ENCODE measurements at regions not wholly inside any gene's neighbourhood (a gene's known extent, or its start where the extent isn't known, plus 50 kb on each side); places are given as distances from the start of the nearest gene placed in this dataset.

DNA sequence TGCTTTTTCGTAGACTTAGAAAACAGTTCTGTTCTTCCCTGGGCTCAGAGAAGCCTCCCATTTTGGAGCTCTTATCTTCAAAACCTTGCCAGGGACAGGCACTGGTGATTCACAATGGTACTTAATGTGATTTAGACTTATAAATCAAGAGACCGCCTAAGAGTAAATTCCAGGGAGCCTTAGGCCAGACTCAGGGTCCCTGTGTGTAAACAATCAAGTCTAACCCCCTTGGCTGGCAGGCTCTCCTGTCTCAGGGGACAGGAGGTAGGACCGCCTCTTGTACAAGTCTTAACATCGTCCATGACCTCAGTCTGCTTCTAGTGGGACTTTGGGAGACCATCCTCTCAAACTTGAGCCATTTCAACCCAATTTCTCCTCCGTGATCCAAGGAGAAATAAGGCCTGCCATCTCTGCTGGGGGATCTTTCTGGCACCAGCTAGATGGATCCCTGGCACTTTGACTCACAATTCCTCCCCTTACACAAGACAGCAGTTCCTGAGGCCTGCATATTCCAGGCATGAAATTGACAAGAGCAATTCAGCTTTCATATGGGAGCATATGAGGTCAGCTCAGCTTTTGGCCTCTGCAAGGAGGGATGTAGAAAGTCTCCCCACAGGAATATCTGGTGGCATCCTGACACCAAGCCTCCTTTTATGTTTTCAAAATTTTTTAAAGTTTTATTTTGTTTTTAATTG, 487.0 kb downstream of the TNS1 start:
- DNase-seq = no peak

GRCh38 chr2:217513258-217513657, 489.5 kb downstream of the TNS1 start:
- DNase-seq = no peak

DNA sequence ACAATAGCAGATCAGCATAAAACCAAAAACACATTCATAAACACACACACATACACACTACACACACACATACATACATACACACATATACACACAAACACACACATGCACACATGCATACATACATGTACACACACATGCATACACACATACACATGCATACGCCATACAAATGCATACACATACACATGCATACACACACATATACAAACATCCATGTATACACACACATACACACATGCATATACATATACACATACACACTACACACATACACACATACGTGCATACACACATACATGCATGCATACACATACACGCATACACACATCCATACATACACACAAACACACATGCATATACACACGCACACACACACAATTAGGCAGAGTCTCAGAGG, 490.1 kb downstream of the TNS1 start:
- DNase-seq = no peak

GRCh38 chr2:217512259-217512658, 490.5 kb downstream of the TNS1 start:
- DNase-seq = no peak

DNA sequence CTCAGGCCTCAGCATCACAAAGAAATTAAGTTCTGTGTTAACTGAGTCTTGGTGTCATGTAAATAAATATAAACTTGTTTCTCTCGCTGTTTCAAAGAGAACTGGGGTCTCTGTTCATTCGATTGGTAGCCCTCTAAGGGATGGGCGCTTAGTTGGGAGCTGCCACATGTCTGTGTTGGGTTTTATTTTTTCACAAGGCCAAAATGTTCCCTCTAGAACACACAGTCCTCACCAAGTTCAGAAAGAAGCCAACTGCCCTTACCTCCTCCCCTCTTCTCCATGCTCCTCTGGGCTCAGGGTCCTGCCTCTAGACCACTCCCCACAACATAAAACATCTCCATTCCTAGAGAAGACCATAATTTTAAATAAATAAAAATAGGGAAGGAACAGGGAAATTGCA, 490.9 kb downstream of the TNS1 start:
- DNase-seq = no peak

GRCh38 chr2:217510771-217511291, 492.0 kb downstream of the TNS1 start:
- peak; percentile 91 for DNase-seq

DNA sequence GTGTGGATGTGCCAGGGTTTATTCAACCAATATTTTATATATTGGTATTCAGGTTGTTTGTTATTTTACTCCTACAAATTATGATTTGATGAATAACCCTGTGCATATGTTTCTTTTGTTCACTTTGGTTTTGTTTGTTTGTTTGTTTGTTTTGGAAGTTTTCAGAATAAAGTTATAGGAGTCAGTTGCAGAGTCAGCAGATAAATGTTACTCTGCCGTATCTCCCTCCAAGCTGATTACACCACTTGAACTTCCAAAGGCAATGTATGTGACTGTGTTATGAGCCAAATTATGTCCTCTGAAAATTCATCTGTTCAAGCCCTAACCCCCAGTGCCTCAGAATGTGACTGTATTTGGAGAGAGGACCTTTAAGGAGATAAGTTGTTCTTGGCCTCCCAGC, 497.5 kb downstream of the TNS1 start:
- DNase-seq = no peak

DNA sequence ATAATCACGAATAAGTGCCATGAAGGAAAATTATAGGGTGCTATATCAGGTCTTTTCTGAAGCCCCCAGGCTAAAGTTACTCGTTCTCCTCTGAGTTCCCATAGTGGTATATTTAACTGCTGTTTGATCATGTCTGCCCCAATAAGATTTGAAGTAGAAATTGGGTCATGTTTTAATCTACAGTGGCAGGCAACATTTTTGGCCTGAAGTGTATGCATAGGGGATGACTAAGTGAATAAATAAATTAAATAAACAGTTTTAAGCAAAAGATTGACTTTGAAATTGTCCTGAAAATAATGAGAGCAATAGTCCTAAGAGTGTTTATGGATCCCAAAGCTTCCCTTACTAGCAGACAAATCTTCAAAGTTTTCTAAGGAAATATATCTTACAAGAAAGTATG, 500.9 kb downstream of the TNS1 start:
- DNase-seq = no peak

DNA sequence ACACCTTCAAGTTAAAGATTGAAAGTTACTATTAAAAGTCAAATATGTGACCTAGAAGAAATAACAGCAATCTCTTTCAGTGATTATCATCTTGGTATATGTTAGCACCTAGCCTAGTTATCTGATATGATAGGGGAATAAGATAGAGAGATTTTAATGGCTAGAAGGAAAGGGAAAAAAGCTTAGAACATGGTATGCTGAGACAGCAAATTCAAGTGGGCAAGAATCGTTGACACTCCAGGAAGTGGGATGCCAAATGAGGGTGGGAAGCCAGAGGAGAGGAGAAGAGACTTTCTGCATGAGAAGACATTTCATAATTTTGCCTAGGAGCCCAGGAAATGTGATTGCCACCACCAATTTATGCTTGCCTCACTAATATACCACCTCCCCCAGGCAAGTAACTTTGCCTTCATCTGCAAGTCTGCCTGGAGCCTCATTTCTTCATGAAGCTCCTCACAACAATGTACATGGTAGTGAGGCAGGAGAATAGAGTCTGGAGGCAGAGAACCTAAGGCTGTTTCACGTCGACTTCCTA, 504.9 kb downstream of the TNS1 start:
- no peak for DNase-seq

DNA sequence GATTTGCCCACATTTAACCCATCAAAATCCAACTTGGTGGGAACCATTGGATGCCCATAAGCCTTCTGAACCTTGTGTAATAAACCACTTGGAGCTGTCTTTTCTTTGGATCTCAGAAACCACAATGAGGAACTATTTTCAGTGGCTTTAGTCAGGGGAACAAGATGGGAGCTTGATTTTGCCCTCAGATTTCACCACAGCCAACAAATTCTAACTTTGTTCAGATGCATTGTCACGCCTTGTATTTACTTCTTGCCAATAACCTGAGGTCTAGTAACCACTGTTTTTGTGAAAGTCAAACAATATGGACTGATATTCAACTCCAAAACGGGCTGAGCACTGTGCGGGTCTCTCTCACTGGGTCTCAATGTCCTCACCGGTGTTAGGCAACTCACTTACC, 508.2 kb downstream of the TNS1 start:
- peak; percentile 71 for DNase-seq

DNA sequence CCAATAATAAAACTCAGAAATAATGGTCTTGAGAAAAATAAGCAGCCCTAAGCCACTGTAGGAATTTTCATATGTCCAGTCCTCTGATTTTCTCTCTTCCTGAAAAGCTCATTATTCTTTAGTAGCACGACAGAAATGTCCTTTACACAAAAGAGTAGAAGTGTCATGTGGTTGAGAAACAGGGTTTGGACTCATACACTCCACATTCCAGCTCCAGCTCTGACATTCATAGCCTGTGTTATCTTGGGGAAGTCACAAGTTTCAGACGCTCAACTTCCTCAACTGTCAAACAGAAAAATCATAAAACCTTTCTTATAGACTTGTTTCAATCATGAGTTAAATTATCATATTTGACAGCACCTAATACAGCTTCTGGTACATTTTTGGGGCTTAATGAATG, 511.5 kb downstream of the TNS1 start:
- peak; percentile 50 for DNase-seq

GRCh38 chr2:217489145-217489960, 513.4 kb downstream of the TNS1 start:
- DNase-seq = no peak

GRCh38 chr2:217484046-217484445, 518.7 kb downstream of the TNS1 start:
- DNase-seq = no peak

DNA sequence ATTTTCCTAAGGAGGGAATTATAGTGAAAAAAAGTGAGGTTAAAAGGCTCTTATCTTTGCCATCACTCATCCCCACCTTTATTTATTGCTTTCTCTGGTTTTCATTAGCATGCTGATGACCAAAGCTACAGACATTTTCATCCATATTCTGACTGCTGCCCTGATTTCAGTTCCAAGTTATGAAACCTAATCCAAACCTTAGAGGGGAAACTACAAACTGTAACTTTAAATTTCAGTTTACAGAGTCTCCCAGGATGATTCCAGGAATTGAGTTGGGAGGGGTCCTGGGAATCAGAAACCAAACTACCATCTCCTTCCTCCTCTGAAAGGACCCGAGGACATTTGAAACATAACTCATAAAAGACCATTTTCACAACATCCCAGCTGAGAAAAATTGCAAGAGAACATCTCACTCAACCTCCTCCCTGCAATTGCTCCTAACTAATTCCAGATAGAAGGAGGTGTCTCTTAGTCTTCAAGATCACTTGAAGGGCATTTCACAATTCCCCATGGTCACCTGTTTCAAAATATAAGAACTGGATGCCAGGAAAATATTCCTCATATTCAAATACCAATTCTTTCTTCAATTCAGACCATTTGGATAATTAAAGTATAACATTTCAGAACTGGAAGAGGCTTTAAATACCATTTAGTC, 520.6 kb downstream of the TNS1 start:
- DNase-seq = no peak

DNA sequence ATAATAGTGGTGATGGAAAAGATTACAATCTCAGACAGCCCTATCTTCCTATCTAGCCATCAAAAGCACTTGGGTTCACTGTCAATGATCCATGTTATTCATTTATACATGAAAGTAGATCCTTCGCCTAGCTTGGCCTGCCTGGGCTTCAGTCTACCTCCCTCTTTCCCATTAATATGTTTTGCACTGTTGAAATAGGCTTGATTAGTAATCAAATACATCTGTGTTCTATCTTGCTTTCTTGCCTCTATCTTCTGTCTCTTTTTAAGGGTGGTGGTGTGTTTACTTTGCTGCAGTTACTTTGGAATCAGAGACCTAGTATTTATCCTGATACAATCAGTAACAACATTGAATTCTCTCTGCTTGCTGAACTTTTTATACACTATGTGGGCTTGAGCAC, 521.2 kb downstream of the TNS1 start:
- DNase-seq = no peak

DNA sequence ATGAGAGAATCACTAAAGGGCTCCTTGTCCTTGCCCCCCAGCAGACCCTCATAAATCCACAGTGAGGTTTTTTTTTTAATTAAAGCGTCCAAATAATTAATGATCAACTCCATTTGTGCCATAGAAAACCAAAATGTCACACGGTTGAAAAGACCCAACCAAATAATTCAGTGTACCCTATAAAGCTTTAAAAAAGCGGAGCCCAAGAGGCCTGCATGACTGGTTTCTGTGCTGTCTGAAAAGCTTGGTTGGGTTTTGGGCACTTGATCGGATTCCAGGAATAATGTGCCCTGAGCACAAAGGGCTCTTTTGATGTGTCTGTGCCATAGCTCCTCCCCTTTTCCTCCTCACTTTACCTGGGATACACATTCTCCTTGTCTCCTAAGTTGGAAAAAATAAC, 523.2 kb downstream of the TNS1 start:
- DNase-seq = no peak

DNA sequence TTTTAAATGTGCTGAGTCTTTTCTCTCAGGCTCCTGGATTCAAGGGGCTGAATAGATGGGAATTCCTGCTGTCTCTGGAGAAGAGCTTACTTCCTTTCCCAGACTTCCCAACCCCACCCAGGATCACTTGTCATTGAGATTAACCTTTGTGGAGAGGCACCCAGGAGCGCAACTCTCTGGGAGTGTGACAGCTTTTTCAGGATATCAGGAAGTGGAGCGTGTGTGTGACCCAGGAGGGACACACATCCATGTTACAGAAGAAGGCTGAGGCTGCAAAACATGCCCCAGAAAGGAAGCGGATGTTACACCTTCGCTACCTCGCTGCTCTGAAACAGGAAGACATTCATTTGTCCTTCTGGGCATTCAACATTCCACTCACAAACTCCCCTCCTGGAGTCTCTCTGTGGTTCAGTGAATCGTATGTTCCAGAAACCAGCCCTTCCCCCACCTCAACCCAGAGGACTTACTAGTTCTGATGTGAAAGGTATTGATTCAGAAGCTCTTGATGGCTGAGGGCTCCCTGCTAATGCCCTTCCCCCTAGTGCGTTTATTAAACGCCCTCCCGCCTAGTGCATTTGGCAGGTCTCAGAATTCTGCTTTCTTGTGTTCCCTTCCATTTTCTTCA, 523.9 kb downstream of the TNS1 start:
- no peak for DNase-seq

- DNase-seq = peak; percentile 6
Measured at GRCh38 chr2:217477583-217477982, 525.2 kb downstream of the TNS1 start.

DNA sequence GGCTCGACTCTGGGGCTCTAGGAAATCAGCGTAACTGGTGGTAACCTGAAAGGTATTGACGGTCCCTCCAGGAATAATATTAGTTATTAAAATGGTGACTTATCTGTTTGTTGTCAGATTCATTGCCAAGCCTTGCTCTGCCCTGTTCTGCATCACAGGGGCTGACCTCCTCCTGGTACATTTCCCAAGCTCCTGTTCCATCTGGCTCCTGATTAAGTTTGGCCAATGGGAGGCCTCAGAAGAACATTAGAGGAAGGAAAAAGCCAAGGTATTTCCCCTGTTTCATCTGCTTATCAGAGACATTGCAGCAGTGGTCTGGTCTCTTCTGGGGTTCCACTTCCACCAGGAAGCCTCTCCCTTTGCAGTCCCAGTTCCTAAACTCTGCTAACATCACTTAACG, 527.0 kb downstream of the TNS1 start:
- DNase-seq = no peak

GRCh38 chr2:217475101-217475500, 527.7 kb downstream of the TNS1 start:
- no peak for DNase-seq

DNA sequence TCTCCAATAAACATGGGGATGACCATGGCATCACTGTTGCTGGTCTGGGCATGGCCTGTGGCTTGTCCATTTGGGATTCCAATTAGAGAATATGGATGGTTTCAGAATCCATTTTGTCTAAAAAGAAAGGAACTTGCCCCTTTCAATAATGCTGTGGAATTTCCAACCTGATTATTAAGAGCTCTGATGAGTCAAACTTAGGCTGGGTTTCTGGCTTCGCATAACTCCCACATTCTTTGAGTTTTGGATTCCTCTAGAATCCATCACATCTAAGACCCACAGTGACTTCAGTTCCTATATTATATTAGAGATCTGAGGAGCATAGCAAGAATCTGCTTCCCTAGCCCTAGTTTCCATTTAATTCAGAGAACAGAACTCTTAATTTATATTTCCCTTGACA, 531.5 kb downstream of the TNS1 start:
- DNase-seq = no peak

DNA sequence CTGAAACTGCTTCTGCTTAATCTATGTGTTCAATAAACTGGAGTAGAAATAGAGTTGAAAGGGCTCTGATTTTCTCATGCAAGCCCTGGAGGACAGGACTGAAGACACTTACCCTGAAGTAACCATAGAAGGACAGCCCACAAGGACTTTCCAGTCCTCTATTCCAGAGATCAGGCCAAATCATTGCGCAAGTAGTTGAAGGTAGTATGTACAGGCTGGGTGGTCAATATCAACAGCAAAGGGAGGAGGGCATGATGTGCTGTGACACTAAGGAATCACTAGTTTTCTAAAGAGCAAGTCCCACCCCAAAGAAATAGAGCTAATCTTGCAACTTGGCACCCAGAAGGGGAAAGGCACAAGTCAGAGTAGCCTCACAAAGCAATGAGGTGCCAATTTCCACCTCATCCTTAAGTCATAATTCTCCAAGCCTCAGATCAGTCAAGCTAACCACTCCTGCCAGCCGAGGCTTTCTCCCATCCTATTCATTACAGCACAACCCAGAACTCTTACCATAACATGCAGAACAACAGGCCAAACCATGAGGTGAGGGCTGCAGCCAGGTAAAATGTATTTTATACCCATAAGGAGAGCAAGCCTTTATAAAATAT, 533.5 kb downstream of the TNS1 start:
- DNase-seq = no peak

All from hematopoietic multipotent progenitor cell treated with erythropoietin and hydrocortisone succinate and interleukin-3 and kit ligand, for 4 days (in vitro differentiated cells).